Panc1 (cell line): ENCODE measurements at regions not wholly inside any gene's neighbourhood (a gene's known extent, or its start where the extent isn't known, plus 50 kb on each side); places are given as distances from the start of the nearest gene placed in this dataset.

Experiments used
- ATAC-seq: fragments of 200-7000 bp; cut with Tn5 transposase; 2 replicates; pipeline ENCODE4 v1.9.1; 2020; ENCODE audit warnings: mild to moderate bottlenecking, moderate library complexity
- BruUV-seq: library from RNA; stranded (reverse); fragments of 400-500 nt; replicated peaks from 2 replicates; lab custom pipeline; 2021; lab: Mats Ljungman, UMichigan
- CTCF ChIA-PET: fragments of 300-600 bp; sonication (Branson Sonifier 250); formaldehyde crosslinking; loops from one replicate; lab custom pipeline; 2022; ENCODE audit warnings: antibody characterized with exemption; lab: Charles Lee
- POLR2A ChIA-PET: fragments of 300-600 bp; sonication (Branson Sonifier 250); formaldehyde crosslinking; loops from one replicate; lab custom pipeline; 2022; ENCODE audit warnings: antibody characterized with exemption; lab: Charles Lee
- DNase-seq: peaks from one replicate; pipeline ENCODE4 v3.0.0-alpha.2; 2010; ENCODE audit warnings: low read depth, low spot score
- H3K27ac ChIP-seq: 2 replicates; pipeline ENCODE4 v1.5.1; 2011; ENCODE audit warnings: mild to moderate bottlenecking, low read length, inconsistent platforms
- H3K27me3 ChIP-seq: fragments of 200-500 bp; sonication (Bioruptor generic); 2 replicates; pipeline ENCODE4 v1.6.0; 2014; ENCODE audit warnings: low read length, inconsistent platforms; ENCODE audit not compliant: control insufficient read depth, insufficient read depth
- H3K36me3 ChIP-seq: fragments of 200-500 bp; sonication (Bioruptor generic); 2 replicates; pipeline ENCODE4 v1.5.1; 2014; ENCODE audit warnings: inconsistent platforms, mild to moderate bottlenecking, low read length, moderate library complexity; ENCODE audit not compliant: control insufficient read depth, insufficient read depth
- H3K4me1 ChIP-seq: 2 replicates; pipeline ENCODE4 v1.5.1; 2011; ENCODE audit warnings: inconsistent platforms, mild to moderate bottlenecking, low read length, moderate library complexity; ENCODE audit not compliant: control insufficient read depth, insufficient read depth
- H3K4me3 ChIP-seq, 2 experiments: 2 replicates each; pipeline ENCODE4 v1.5.1; 2011 to 2012; ENCODE audit warnings: low read depth in 2 of 2, low read length in 2 of 2, mild to moderate bottlenecking in 2 of 2, inconsistent platforms in 1 of 2, moderate library complexity in 1 of 2
- H3K9me3 ChIP-seq: fragments of 200-500 bp; sonication (Bioruptor generic); 2 replicates; pipeline ENCODE4 v1.5.1; 2014; ENCODE audit warnings: low read depth, mild to moderate bottlenecking, inconsistent platforms, low read length, moderate library complexity; ENCODE audit not compliant: control insufficient read depth, insufficient read depth
- POLR2AphosphoS5 ChIP-seq: IDR thresholded peaks from 2 replicates; pipeline ENCODE4 v1.6.1; 2012; ENCODE audit warnings: mild to moderate bottlenecking, low read depth, low read length, moderate library complexity
- SIN3A ChIP-seq: IDR thresholded peaks from 2 replicates; pipeline ENCODE4 v1.6.1; 2012; ENCODE audit warnings: low read depth, mild to moderate bottlenecking, low read length, moderate library complexity, borderline replicate concordance; ENCODE audit not compliant: insufficient read depth
- TCF7L2 ChIP-seq: IDR thresholded peaks from 2 replicates; pipeline ENCODE4 v1.6.1; 2011; ENCODE audit warnings: mild to moderate bottlenecking, low read depth, low read length, inconsistent platforms
- in situ Hi-C: cut with HindIII; loops from 2 replicates; pipeline ENCODE4 v1.10.0; 2016; ENCODE audit warnings: low sequenced_read_pairs, low pct_unique_long_range_greater_than_20kb
- intact Hi-C: fragments of 100-400 bp; cut with micrococcal nuclease; formaldehyde crosslinking; loops from one replicate; pipeline ENCODE4 v1.10.0; 2022; ENCODE audit not compliant: unreplicated experiment
- TF ChIP-seq, protein P1 (sequence below), 2 experiments: IDR thresholded peaks; 2 replicates each; pipeline ENCODE4 v1.6.1; 2011 to 2012; ENCODE audit warnings: low read depth in 2 of 2, control low read depth in 1 of 2, low read length in 1 of 2, mild to moderate bottlenecking in 1 of 2, moderate library complexity in 1 of 2; ENCODE audit not compliant: insufficient read depth in 1 of 2
- TF ChIP-seq, protein P2 (sequence below): fragments of 450-650 bp; IDR thresholded peaks from 2 replicates; pipeline ENCODE4 v1.5.1; 2017; ENCODE audit warnings: mild to moderate bottlenecking

DNA sequence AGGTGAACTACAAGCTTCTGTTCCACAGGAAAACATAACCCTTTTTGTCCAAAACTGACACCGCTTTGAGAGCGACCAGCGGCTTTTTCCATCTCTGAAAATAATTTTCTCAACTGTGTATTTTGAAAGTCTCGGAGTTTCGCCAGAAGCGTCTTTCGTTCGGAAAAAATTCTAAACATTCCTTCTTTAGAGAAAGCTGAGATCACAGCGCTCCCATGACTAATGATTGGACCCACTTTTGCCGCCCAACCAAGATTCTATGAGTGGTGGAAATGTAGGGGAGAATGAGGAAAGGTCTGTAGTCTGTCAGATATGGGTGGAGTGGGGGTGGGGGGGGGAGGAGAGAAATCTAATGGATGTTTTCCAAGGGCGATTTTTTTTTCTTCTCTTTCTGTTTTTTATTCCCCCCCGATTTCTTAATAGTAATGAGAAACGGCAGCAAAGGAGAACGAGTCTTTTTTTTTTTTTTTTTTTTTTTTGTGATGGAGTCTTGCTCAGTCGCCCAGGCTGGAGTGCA lies 189.3 kb downstream of the TRIM27 start:
- Histone ChIP-seq H3K27me3 (0 out of 2 replicates have a peak, but pooled peaks cover 2% of the 10 kb centered on the region), H3K4me1 (peaks cover 8% of the 10 kb centered on the region; the same call in 1 of the 2 replicates), H3K4me3 (peak overlapping the region; percentile 56 to 66), H3K36me3 (no peaks in the 10 kb centered on the region), H3K27ac (no peak overlapping the region), H3K9me3 (no peaks in the 10 kb centered on the region)
- CTCF ChIA-PET, result no interaction called here
- in situ Hi-C loops, result loop anchor here (5.0 kb wide), 1 partner anchor 37 kb away; no protein-coding TSS in a partner anchor
- TF ChIP-seq SIN3A (no peak), TCF7L2 (no peak), POLR2AphosphoS5 (no peak)
- TF ChIP-seq, protein P1, sequence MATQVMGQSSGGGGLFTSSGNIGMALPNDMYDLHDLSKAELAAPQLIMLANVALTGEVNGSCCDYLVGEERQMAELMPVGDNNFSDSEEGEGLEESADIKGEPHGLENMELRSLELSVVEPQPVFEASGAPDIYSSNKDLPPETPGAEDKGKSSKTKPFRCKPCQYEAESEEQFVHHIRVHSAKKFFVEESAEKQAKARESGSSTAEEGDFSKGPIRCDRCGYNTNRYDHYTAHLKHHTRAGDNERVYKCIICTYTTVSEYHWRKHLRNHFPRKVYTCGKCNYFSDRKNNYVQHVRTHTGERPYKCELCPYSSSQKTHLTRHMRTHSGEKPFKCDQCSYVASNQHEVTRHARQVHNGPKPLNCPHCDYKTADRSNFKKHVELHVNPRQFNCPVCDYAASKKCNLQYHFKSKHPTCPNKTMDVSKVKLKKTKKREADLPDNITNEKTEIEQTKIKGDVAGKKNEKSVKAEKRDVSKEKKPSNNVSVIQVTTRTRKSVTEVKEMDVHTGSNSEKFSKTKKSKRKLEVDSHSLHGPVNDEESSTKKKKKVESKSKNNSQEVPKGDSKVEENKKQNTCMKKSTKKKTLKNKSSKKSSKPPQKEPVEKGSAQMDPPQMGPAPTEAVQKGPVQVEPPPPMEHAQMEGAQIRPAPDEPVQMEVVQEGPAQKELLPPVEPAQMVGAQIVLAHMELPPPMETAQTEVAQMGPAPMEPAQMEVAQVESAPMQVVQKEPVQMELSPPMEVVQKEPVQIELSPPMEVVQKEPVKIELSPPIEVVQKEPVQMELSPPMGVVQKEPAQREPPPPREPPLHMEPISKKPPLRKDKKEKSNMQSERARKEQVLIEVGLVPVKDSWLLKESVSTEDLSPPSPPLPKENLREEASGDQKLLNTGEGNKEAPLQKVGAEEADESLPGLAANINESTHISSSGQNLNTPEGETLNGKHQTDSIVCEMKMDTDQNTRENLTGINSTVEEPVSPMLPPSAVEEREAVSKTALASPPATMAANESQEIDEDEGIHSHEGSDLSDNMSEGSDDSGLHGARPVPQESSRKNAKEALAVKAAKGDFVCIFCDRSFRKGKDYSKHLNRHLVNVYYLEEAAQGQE (IDR thresholded peaks at IDR 0.05; ENCODE audit: insufficient read depth in 1 of 2, low read depth in 2 of 2, low read length in 1 of 2), result no peak
- TF ChIP-seq, protein P2, sequence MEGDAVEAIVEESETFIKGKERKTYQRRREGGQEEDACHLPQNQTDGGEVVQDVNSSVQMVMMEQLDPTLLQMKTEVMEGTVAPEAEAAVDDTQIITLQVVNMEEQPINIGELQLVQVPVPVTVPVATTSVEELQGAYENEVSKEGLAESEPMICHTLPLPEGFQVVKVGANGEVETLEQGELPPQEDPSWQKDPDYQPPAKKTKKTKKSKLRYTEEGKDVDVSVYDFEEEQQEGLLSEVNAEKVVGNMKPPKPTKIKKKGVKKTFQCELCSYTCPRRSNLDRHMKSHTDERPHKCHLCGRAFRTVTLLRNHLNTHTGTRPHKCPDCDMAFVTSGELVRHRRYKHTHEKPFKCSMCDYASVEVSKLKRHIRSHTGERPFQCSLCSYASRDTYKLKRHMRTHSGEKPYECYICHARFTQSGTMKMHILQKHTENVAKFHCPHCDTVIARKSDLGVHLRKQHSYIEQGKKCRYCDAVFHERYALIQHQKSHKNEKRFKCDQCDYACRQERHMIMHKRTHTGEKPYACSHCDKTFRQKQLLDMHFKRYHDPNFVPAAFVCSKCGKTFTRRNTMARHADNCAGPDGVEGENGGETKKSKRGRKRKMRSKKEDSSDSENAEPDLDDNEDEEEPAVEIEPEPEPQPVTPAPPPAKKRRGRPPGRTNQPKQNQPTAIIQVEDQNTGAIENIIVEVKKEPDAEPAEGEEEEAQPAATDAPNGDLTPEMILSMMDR, result no peak
- BruUV-seq, result no TSS peak
- no peak for ATAC-seq
- intact Hi-C loops, result no loop called here
- POLR2A ChIA-PET, result no interaction called here
- DNase-seq, result no peak

DNA sequence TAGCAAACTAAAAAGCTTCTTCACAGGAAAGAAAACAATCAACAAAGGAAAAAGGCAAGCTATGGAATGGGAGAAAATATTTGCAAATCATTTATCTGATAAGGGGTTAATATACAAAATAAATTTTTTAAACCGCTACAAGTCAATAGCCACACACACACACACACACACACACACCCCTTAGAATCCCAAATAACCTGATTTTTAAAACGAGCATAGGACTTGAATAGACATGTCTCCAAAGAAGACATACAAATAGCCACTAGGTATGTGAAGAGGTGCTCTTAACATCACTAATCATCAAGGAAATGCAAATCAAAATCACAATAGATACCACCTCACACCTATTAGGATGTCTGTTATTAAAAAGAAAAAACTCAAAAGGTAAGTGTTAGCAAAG lies 187.7 kb downstream of the TRIM27 start:
- TF ChIP-seq SIN3A (no peak), POLR2AphosphoS5 (no peak), TCF7L2 (no peak)
- TF ChIP-seq, protein P2, result no peak
- Histone ChIP-seq H3K36me3 (no peaks in the 10 kb centered on the region), H3K27ac (no peak overlapping the region), H3K4me1 (peaks cover 6% of the 10 kb centered on the region; the same call in 1 of the 2 replicates), H3K4me3 (peak overlapping the region; percentile 56 to 66), H3K27me3 (0 out of 2 replicates have a peak, but pooled peaks cover 2% of the 10 kb centered on the region), H3K9me3 (no peaks in the 10 kb centered on the region)
- ChIA-PET CTCF (no interaction called here), POLR2A (no interaction called here)
- no peak for DNase-seq
- in situ Hi-C loops, result no loop called here
- ATAC-seq, result no peak
- intact Hi-C loops, result no loop called here
- BruUV-seq, result no TSS peak
